ENCODE measurements at regions not wholly inside any gene's neighbourhood (a gene's known extent, or its start where the extent isn't known, plus 50 kb on each side); places are given as distances from the start of the nearest gene placed in this dataset.
"Not testable (repeated sequence)": the region's sequence is repeated elsewhere in the genome, so short reads cannot be mapped to it uniquely, and the experiment has no call there.

DNA sequence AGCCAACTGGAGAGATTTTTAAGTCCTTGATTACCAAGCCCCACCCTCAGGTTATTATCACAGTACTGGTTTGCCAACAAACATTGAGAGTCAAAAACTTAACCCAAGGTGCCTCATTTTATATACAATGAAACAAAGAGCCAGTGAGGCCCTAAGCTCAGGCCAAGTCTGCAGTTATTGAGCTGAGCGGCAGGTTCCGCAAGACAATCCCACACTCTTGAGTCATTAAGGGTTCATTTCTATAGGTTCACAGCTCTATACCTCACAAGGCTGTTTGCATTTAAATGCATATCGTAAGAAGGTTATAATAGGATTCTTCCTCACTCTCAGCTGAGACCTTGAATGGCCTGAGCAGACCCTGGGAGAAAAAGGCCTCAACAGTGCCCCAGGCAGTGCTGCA, 268.4 kb upstream of the RGPD4 start:
- Histone ChIP-seq H4K20me1 (ENCODE audit: insufficient read depth) (no peaks in the 10 kb centered on the region), H3K27ac (no peak overlapping the region), H3K36me3 (ENCODE audit: insufficient read depth) (no peaks in the 10 kb centered on the region), H3K4me2 (no peak overlapping the region), H2AFZ (ENCODE audit: low read depth) (no peak overlapping the region), H3K79me2 (ENCODE audit: insufficient read depth, low read depth) (no peaks in the 10 kb centered on the region), H3K27me3 (ENCODE audit: insufficient read depth, low read depth) (no peaks in the 10 kb centered on the region), H3K4me1 (ENCODE audit: low read depth, poor library complexity, severe bottlenecking) (no peaks in the 10 kb centered on the region), H3K9ac (no peak overlapping the region), H3K4me3 (IDR thresholded peaks at IDR 0.05; ENCODE audit: insufficient read depth, low read depth, low read length) (no peak overlapping the region)
- TF ChIP-seq, protein P1, sequence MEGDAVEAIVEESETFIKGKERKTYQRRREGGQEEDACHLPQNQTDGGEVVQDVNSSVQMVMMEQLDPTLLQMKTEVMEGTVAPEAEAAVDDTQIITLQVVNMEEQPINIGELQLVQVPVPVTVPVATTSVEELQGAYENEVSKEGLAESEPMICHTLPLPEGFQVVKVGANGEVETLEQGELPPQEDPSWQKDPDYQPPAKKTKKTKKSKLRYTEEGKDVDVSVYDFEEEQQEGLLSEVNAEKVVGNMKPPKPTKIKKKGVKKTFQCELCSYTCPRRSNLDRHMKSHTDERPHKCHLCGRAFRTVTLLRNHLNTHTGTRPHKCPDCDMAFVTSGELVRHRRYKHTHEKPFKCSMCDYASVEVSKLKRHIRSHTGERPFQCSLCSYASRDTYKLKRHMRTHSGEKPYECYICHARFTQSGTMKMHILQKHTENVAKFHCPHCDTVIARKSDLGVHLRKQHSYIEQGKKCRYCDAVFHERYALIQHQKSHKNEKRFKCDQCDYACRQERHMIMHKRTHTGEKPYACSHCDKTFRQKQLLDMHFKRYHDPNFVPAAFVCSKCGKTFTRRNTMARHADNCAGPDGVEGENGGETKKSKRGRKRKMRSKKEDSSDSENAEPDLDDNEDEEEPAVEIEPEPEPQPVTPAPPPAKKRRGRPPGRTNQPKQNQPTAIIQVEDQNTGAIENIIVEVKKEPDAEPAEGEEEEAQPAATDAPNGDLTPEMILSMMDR (conservative IDR thresholded peaks at IDR 0.05; ENCODE audit: low read depth, low read length), result no peak

DNA sequence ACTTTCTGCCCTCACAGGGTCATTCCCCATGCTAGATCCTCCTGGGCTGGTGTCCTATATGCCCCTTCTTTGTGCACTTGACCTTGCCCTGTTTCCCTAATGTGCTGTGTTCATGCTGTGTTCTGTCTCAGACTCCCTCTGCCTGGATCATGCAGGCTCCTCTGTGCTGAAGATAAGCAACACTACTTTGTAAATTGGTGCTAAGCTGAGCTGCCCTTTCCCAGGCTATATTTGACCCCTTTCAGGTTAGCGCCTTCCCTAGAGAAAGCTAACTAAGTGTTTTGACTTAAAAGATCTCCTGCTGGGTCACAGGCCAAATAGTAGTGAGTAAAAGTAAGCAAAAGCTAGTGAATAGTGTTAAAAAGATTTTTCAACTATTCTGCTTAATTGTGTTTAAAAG, 257.2 kb upstream of the RGPD4 start:
- Histone ChIP-seq H3K4me2 (no peak overlapping the region), H3K36me3 (ENCODE audit: insufficient read depth) (no peaks in the 10 kb centered on the region), H3K27ac (no peak overlapping the region), H3K4me1 (ENCODE audit: low read depth, poor library complexity, severe bottlenecking) (no peaks in the 10 kb centered on the region), H3K79me2 (ENCODE audit: insufficient read depth, low read depth) (no peaks in the 10 kb centered on the region), H3K4me3 (IDR thresholded peaks at IDR 0.05; ENCODE audit: insufficient read depth, low read depth, low read length) (no peak overlapping the region), H4K20me1 (ENCODE audit: insufficient read depth) (no peaks in the 10 kb centered on the region), H3K9ac (no peak overlapping the region), H3K27me3 (ENCODE audit: insufficient read depth, low read depth) (no peaks in the 10 kb centered on the region), H2AFZ (ENCODE audit: low read depth) (no peak overlapping the region)
- TF ChIP-seq, protein P1 (conservative IDR thresholded peaks at IDR 0.05; ENCODE audit: low read depth, low read length), result no peak

DNA sequence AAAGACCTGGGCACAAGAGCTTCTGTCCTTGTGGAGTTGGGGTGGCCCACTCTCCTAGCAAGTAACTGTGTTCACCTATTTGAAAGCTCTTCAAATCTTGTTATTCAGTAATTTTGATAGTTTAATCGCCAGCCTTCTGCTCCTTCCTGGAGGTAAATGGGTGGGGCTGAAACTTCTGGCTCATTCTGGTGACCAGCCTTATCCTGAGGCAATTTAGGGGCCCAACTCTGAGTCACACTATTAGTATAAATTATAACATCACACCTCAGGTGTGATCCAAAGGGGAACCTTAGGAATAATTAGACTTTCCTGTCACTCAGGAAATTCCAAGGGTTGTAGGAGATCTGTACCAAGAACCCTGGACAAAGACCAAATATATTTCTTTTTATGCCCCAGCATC, 255.8 kb upstream of the RGPD4 start:
- no peak overlapping the region for H3K4me2 ChIP-seq
- H3K36me3 ChIP-seq (ENCODE audit: insufficient read depth), result no peaks in the 10 kb centered on the region
- H3K79me2 ChIP-seq (ENCODE audit: insufficient read depth, low read depth), result no peaks in the 10 kb centered on the region
- no peak overlapping the region for H2AFZ ChIP-seq (ENCODE audit: low read depth)
- TF ChIP-seq, protein P1 (conservative IDR thresholded peaks at IDR 0.05; ENCODE audit: low read depth, low read length), result no peak
- no peak overlapping the region for H3K27ac ChIP-seq
- H4K20me1 ChIP-seq (ENCODE audit: insufficient read depth), result no peaks in the 10 kb centered on the region
- H3K4me1 ChIP-seq (ENCODE audit: low read depth, poor library complexity, severe bottlenecking), result no peaks in the 10 kb centered on the region
- no peak overlapping the region for H3K4me3 ChIP-seq (IDR thresholded peaks at IDR 0.05; ENCODE audit: insufficient read depth, low read depth, low read length)
- no peaks in the 10 kb centered on the region for H3K27me3 ChIP-seq (ENCODE audit: insufficient read depth, low read depth)
- H3K9ac ChIP-seq, result no peak overlapping the region

DNA sequence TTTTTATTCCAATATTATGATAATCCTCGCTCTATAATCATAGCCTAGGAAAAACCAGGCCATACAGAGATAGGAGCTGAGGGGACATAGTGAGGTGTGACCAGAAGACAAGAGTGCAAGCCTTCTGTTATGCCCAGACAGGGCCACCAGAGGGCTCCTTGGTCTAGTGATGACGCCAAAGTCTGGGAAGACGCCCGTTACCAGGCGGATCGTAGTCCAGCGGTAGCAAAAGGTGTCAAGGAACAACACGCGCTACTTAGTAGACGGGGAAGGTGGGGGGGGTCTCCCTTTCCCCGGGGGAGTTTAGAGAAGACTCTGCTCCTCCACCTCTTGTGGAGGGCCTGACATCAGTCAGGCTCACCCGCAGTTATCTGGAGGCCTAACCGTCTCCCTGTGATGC, 253.8 kb upstream of the RGPD4 start:
- H3K79me2 ChIP-seq (ENCODE audit: insufficient read depth, low read depth); H4K20me1 ChIP-seq (ENCODE audit: insufficient read depth); H2AFZ ChIP-seq (ENCODE audit: low read depth); H3K4me3 ChIP-seq (IDR thresholded peaks at IDR 0.05; ENCODE audit: insufficient read depth, low read depth, low read length); H3K27ac ChIP-seq; H3K27me3 ChIP-seq (ENCODE audit: insufficient read depth, low read depth); H3K4me1 ChIP-seq (ENCODE audit: low read depth, poor library complexity, severe bottlenecking); H3K36me3 ChIP-seq (ENCODE audit: insufficient read depth); H3K4me2 ChIP-seq; H3K9ac ChIP-seq: not testable (repeated sequence)

DNA sequence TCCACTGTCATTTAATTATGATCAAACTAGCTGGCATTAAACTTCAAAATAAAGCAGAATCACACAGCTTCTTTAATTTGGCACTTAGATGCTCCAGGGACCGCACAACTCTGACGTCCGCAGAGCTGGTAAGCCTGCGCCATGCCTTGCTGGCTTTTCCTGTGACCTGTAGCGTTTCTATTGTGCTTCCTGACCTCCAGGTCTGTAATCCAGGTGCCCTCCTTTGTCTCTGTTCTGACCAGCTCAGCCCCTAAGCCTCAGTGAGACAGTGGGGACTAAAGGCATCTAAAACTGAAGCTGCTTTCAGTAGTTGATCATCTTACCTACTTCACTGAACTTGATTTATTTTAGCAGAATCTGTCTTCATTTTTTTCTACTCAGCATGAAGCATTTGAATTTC, 249.7 kb upstream of the RGPD4 start:
- Histone ChIP-seq H2AFZ (ENCODE audit: low read depth) (no peak overlapping the region), H4K20me1 (ENCODE audit: insufficient read depth) (no peaks in the 10 kb centered on the region), H3K27ac (no peak overlapping the region), H3K9ac (no peak overlapping the region), H3K4me1 (ENCODE audit: low read depth, poor library complexity, severe bottlenecking) (no peaks in the 10 kb centered on the region), H3K4me3 (IDR thresholded peaks at IDR 0.05; ENCODE audit: insufficient read depth, low read depth, low read length) (no peak overlapping the region), H3K4me2 (no peak overlapping the region), H3K36me3 (ENCODE audit: insufficient read depth) (no peaks in the 10 kb centered on the region), H3K79me2 (ENCODE audit: insufficient read depth, low read depth) (no peaks in the 10 kb centered on the region), H3K27me3 (ENCODE audit: insufficient read depth, low read depth) (no peaks in the 10 kb centered on the region)
- TF ChIP-seq, protein P1 (conservative IDR thresholded peaks at IDR 0.05; ENCODE audit: low read depth, low read length), result no peak
